ENCODE measurements at regions not wholly inside any gene's neighbourhood (a gene's known extent, or its start where the extent isn't known, plus 50 kb on each side); places are given as distances from the start of the nearest gene placed in this dataset.

- TF ChIP-seq CTCF (IDR thresholded peaks at IDR 0.05) (no peak), JUNB (IDR thresholded peaks at IDR 0.05) (no peak), POLR2A (IDR thresholded peaks at IDR 0.05; ENCODE audit: low read length) (no peak), USF2 (IDR thresholded peaks at IDR 0.05) (no peak), HMGXB4 (CRISPR knock-in tag; IDR thresholded peaks at IDR 0.05; ENCODE audit: borderline replicate concordance) (no peak), EP300 (IDR thresholded peaks at IDR 0.05) (no peak), RAD21 (conservative IDR thresholded peaks at IDR 0.05 in 1 of 2, IDR thresholded peaks at IDR 0.05 in 1 of 2) (no peak), CEBPB (IDR thresholded peaks at IDR 0.05) (no peak), ESRRA (IDR thresholded peaks at IDR 0.05; ENCODE audit: borderline replicate concordance, low read length) (no peak), BHLHE40 (IDR thresholded peaks at IDR 0.05; ENCODE audit: low read depth, low read length) (no peak), CHD2 (IDR thresholded peaks at IDR 0.05; ENCODE audit: low read length, partially characterized antibody) (no peak), EHMT2 (IDR thresholded peaks at IDR 0.05; ENCODE audit: low read depth) (no peak), CBX2 (IDR thresholded peaks at IDR 0.05; ENCODE audit: borderline replicate concordance, low read depth) (no peak)
Observed at GRCh38 chr10:131363416-131363815, 51.9 kb upstream of the TCERG1L start.
